SK-N-SH (cell line): ENCODE measurements at regions not wholly inside any gene's neighbourhood (a gene's known extent, or its start where the extent isn't known, plus 50 kb on each side); places are given as distances from the start of the nearest gene placed in this dataset.

Experiments
- CTCF ChIA-PET: fragments of 300-600, 350-600 bp; formaldehyde crosslinking; extraction: SDS; loops from one replicate; lab custom pipeline; 2021; lab: Yijun Ruan, JAX
- POLR2A ChIA-PET: fragments of 350-600 bp; sonication (Branson Sonifier 250); formaldehyde crosslinking; extraction: SDS; loops from one replicate; lab custom pipeline; 2020; ENCODE audit warnings: antibody characterized with exemption, inconsistent platforms; lab: Yijun Ruan, JAX
- DNase-seq: peaks from one replicate; pipeline ENCODE4 v3.0.0; 2012
- H2AFZ ChIP-seq: fragments of 200-600 bp; sonication (generic); 2 replicates; pipeline ENCODE4 v1.8.1; 2016; ENCODE audit warnings: antibody characterized with exemption, mild to moderate bottlenecking, low read depth
- H3F3A ChIP-seq: fragments of 200-600 bp; sonication (generic); replicated peaks from 2 replicates; pipeline ENCODE3; 2016; ENCODE audit warnings: antibody characterized with exemption, mild to moderate bottlenecking; ENCODE audit not compliant: insufficient read depth
- H3K27ac ChIP-seq, 2 experiments: fragments of 200-500 bp in 1 of 2; fragments of 200-600 bp in 1 of 2; sonication (Bioruptor generic) in 1 of 2; sonication (generic), shearing (Covaris generic) in 1 of 2; 2 replicates each; pipeline versions ENCODE4 v1.5.1 to v1.6.1; 2014 to 2016; ENCODE audit warnings: low read depth in 2 of 2, inconsistent platforms in 1 of 2, low read length in 1 of 2, mild to moderate bottlenecking in 1 of 2, mixed read lengths in 1 of 2
- H3K27me3 ChIP-seq: fragments of 200-600 bp; sonication (generic), shearing (Covaris generic); 2 replicates; pipeline ENCODE4 v1.6.1; 2016; ENCODE audit warnings: mixed run types; ENCODE audit not compliant: insufficient read depth
- H3K36me3 ChIP-seq, 2 experiments: fragments of 200-500 bp in 1 of 2; fragments of 200-600 bp in 1 of 2; sonication (Bioruptor generic) in 1 of 2; sonication (generic) in 1 of 2; replicated peaks in 1 of 2; 2 replicates each; pipeline versions ENCODE3 to v1.5.1; 2014 to 2016; ENCODE audit warnings: low read length in 1 of 2, mild to moderate bottlenecking in 1 of 2; ENCODE audit not compliant: insufficient read depth in 2 of 2, control insufficient read depth in 1 of 2
- H3K4me1 ChIP-seq, 2 experiments: fragments of 200-500 bp in 1 of 2; fragments of 200-600 bp in 1 of 2; sonication (Bioruptor generic) in 1 of 2; sonication (generic), shearing (Covaris generic) in 1 of 2; 2 replicates each; pipeline versions ENCODE4 v1.5.1 to v1.6.1; 2014 to 2016; ENCODE audit warnings: low read depth in 1 of 2, low read length in 1 of 2, mixed run types in 1 of 2; ENCODE audit not compliant: insufficient read depth in 2 of 2, control insufficient read depth in 1 of 2
- H3K4me2 ChIP-seq: fragments of 200-600 bp; sonication (generic), shearing (Covaris generic); 2 replicates; pipeline ENCODE4 v1.6.1; 2017; ENCODE audit warnings: mixed run types
- H3K4me3 ChIP-seq, 2 experiments: fragments of 200-500 bp in 1 of 2; fragments of 200-600 bp in 1 of 2; sonication (Bioruptor generic) in 1 of 2; sonication (generic), shearing (Covaris generic) in 1 of 2; 2 replicates each; pipeline versions ENCODE4 v1.5.1 to v1.8.1; 2014 to 2016; ENCODE audit warnings: low read depth in 2 of 2, inconsistent platforms in 1 of 2, low read length in 1 of 2, mild to moderate bottlenecking in 1 of 2, mixed read lengths in 1 of 2, moderate library complexity in 1 of 2
- H3K79me2 ChIP-seq: fragments of 200-600 bp; sonication (generic); 2 replicates; pipeline ENCODE4 v1.8.1; 2017; ENCODE audit warnings: mild to moderate bottlenecking; ENCODE audit not compliant: insufficient read depth
- H3K9ac ChIP-seq: fragments of 200-600 bp; sonication (generic); 2 replicates; pipeline ENCODE4 v1.6.1; 2017; ENCODE audit warnings: mixed run types
- H3K9me2 ChIP-seq: fragments of 200-600 bp; sonication (generic); 2 replicates; pipeline ENCODE4 v1.6.1; 2017; ENCODE audit warnings: mixed run types
- H3K9me3 ChIP-seq: fragments of 200-600 bp; sonication (generic); 2 replicates; pipeline ENCODE4 v1.6.1; 2017; ENCODE audit warnings: mixed run types, mild to moderate bottlenecking, moderate library complexity
- H4K20me1 ChIP-seq: fragments of 200-600 bp; sonication (generic); 2 replicates; pipeline ENCODE4 v1.6.1; 2017; ENCODE audit warnings: mild to moderate bottlenecking, mixed run types; ENCODE audit not compliant: insufficient read depth
- CHD2 ChIP-seq: fragments of 150-350 bp; IDR thresholded peaks from 2 replicates; pipeline ENCODE4 v1.6.1; 2018; ENCODE audit warnings: low read length; ENCODE audit not compliant: partially characterized antibody
- EP300 ChIP-seq, 2 experiments: IDR thresholded peaks; 2 replicates each; pipeline versions ENCODE4 v1.4.0 to v1.6.1; 2012; ENCODE audit warnings: borderline replicate concordance in 1 of 2, low read depth in 1 of 2, low read length in 1 of 2
- EZH2phosphoT487 ChIP-seq: fragments of 200-600 bp; sonication (generic); IDR thresholded peaks from 2 replicates; pipeline ENCODE4 v1.6.1; 2017; ENCODE audit warnings: low read depth, mixed run types, mild to moderate bottlenecking, antibody characterized with exemption, moderate library complexity, borderline replicate concordance
- FOXJ3 ChIP-seq: sonication (generic); formaldehyde crosslinking; IDR thresholded peaks from 2 replicates; pipeline ENCODE4 v1.5.1; 2020; ENCODE audit warnings: mild to moderate bottlenecking, missing genetic modification reagents
- GABPA ChIP-seq: IDR thresholded peaks from 2 replicates; pipeline ENCODE4 v1.4.0; 2012; ENCODE audit warnings: low read depth, mild to moderate bottlenecking
- GATA2 ChIP-seq: sonication (generic); formaldehyde crosslinking; IDR thresholded peaks from 2 replicates; pipeline ENCODE4 v1.5.0; 2020; ENCODE audit warnings: mild to moderate bottlenecking, missing genetic modification reagents
- IRF3 ChIP-seq: fragments of 150-350 bp; IDR thresholded peaks from 2 replicates; pipeline ENCODE4 v1.6.1; 2016; ENCODE audit warnings: mild to moderate bottlenecking, low read depth, low read length
- MEF2A ChIP-seq: IDR thresholded peaks from 2 replicates; pipeline ENCODE4 v1.4.0; 2012; ENCODE audit warnings: low read depth, borderline replicate concordance
- NFIC ChIP-seq: IDR thresholded peaks from 2 replicates; pipeline ENCODE4 v1.4.0; 2012; ENCODE audit warnings: borderline replicate concordance
- POLR2AphosphoS5 ChIP-seq: IDR thresholded peaks from 2 replicates; pipeline ENCODE4 v1.6.1; 2012; ENCODE audit warnings: low read depth, low read length
- RAD21 ChIP-seq: IDR thresholded peaks from 2 replicates; pipeline ENCODE4 v1.6.1; 2012; ENCODE audit warnings: mild to moderate bottlenecking, low read length
- RCOR1 ChIP-seq: fragments of 150-350 bp; IDR thresholded peaks from 2 replicates; pipeline ENCODE4 v1.6.1; 2017; ENCODE audit warnings: antibody characterized with exemption, low read length
- REST ChIP-seq: IDR thresholded peaks from 2 replicates; pipeline ENCODE4 v1.6.1; 2012; ENCODE audit warnings: mild to moderate bottlenecking, low read depth, low read length, moderate library complexity
- RFX5 ChIP-seq: IDR thresholded peaks from 2 replicates; pipeline ENCODE4 v1.6.1; 2012; ENCODE audit warnings: mild to moderate bottlenecking, improper control_type of control experiment, low read length
- RXRA ChIP-seq: IDR thresholded peaks from 2 replicates; pipeline ENCODE4 v1.4.0; 2012; ENCODE audit warnings: low read depth, mild to moderate bottlenecking, borderline replicate concordance
- SMC3 ChIP-seq: IDR thresholded peaks from 2 replicates; pipeline ENCODE4 v1.6.1; 2012; ENCODE audit warnings: low read depth, low read length, improper control_type of control experiment
- TEAD4 ChIP-seq: IDR thresholded peaks from 2 replicates; pipeline ENCODE4 v1.4.0; 2012; ENCODE audit warnings: mild to moderate bottlenecking, borderline replicate concordance; ENCODE audit not compliant: insufficient read depth
- USF2 ChIP-seq: fragments of 150-350 bp; IDR thresholded peaks from 2 replicates; pipeline ENCODE4 v1.6.1; 2017; ENCODE audit warnings: antibody characterized with exemption, low read length, low read depth, borderline replicate concordance
- YY1 ChIP-seq: IDR thresholded peaks from 2 replicates; pipeline ENCODE4 v1.4.0; 2012; ENCODE audit warnings: low read depth, mild to moderate bottlenecking
- WGBS: methylation state at CpG from one replicate; pipeline ENCODE4 v1.1.6; 2017; ENCODE audit warnings: low lambda C conversion rate; 5-methylcytosine and 5-hydroxymethylcytosine counted together

GRCh38 chr4:59535541-59535940 lies 1664.6 kb upstream of the ADGRL3 start:
- WGBS: 0% methylated on average over 1 of the region's 1 CpG
- DNase-seq: no peak

More at GRCh38 chr4:59535541-59535940, 1664.6 kb upstream of the ADGRL3 start:
- H3K79me2 ChIP-seq: no peaks in the 10 kb centered on the region
- no peak overlapping the region for H3K4me3 ChIP-seq
- CTCF ChIA-PET: no interaction called here
- no peak overlapping the region for H3K9ac ChIP-seq
- TF ChIP-seq YY1: no peak
- TF ChIP-seq NFIC: no peak
- TF ChIP-seq GABPA: no peak
- TF ChIP-seq REST: no peak
- no peak for TF ChIP-seq MEF2A
- no peak for TF ChIP-seq EZH2phosphoT487
- TF ChIP-seq USF2: no peak
- no peak for TF ChIP-seq RFX5
- no peak for TF ChIP-seq RXRA
- no peak for TF ChIP-seq FOXJ3
- no peak for TF ChIP-seq POLR2AphosphoS5
- no peak for TF ChIP-seq EP300 (IDR thresholded peaks at IDR 0.05; ENCODE audit: borderline replicate concordance in 1 of 2, low read depth in 1 of 2, low read length in 1 of 2)
- TF ChIP-seq RCOR1: no peak
- TF ChIP-seq SMC3: no peak
- no peak for TF ChIP-seq RAD21
- TF ChIP-seq TEAD4: no peak
- TF ChIP-seq IRF3: no peak
- TF ChIP-seq GATA2 (CRISPR knock-in tag): no peak
- TF ChIP-seq CHD2: no peak
- H2AFZ ChIP-seq: no peak overlapping the region
- no peaks in the 10 kb centered on the region for H3K27me3 ChIP-seq
- H4K20me1 ChIP-seq: no peaks in the 10 kb centered on the region
- H3K9me2 ChIP-seq: no peaks in the 10 kb centered on the region
- no peaks in the 10 kb centered on the region for H3K9me3 ChIP-seq
- H3K4me2 ChIP-seq: no peak overlapping the region
- H3K27ac ChIP-seq: no peak overlapping the region
- POLR2A ChIA-PET: no interaction called here
- H3K36me3 ChIP-seq: no peaks in the 10 kb centered on the region
- H3K4me1 ChIP-seq: no peaks in the 10 kb centered on the region
- no peaks in the 10 kb centered on the region for H3F3A ChIP-seq
